SKM-1 treated with dmso at 0.1 percent for 144 hours (cell line): ENCODE measurements at regions not wholly inside any gene's neighbourhood (a gene's known extent, or its start where the extent isn't known, plus 50 kb on each side); places are given as distances from the start of the nearest gene placed in this dataset.
"Not testable (repeated sequence)": the region's sequence is repeated elsewhere in the genome, so short reads cannot be mapped to it uniquely, and the experiment has no call there.

Experiments
- DNase-seq: peaks from one replicate; lab custom pipeline; 2025; ENCODE audit not compliant: unreplicated experiment; lab: John Stamatoyannopoulos, UW

- DNase-seq = no peak
Measured at GRCh38 chr10:9560976-9561375, 1456.7 kb upstream of the CELF2 start.

DNA sequence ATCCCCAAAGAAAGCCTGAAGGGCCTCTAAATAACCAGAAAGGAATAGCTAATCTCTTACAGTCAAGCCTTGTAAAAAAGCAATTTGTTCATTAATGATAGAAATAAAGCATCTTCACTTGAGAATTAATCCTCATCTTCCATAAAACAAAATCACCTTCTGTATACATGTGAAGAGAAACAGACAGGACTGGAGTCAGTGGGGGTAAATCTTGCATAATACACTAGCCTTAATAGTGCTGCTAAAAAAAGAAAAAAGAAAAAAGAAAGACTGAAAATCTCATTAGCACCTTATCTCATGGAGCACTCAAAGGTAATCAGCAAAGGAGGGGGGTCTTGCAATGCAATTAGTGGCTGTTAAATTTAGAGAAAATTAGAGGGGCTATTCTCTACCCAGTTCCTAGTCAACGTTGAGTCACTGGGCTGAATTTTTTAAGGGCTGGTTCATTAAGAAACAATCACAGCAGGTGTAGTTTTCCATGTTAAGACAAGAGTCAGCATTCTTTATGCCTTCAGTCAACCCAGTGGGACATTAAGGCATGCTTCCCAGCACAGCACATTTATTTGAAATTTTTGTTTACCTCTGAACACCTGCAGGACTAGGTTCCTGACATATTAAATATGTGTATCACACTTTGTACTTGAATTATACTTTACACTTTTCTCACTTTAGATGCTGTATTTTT lies 1455.7 kb upstream of the CELF2 start:
- DNase-seq = no peak

GRCh38 chr10:9577746-9578145 lies 1439.9 kb upstream of the CELF2 start:
- no peak for DNase-seq

- DNase-seq = no peak
Measured at GRCh38 chr10:9579110-9579705, 1438.5 kb upstream of the CELF2 start.

GRCh38 chr10:9582803-9583202 lies 1434.9 kb upstream of the CELF2 start:
- DNase-seq = not testable (repeated sequence)

GRCh38 chr10:9596368-9596920 lies 1421.2 kb upstream of the CELF2 start:
- no peak for DNase-seq

DNA sequence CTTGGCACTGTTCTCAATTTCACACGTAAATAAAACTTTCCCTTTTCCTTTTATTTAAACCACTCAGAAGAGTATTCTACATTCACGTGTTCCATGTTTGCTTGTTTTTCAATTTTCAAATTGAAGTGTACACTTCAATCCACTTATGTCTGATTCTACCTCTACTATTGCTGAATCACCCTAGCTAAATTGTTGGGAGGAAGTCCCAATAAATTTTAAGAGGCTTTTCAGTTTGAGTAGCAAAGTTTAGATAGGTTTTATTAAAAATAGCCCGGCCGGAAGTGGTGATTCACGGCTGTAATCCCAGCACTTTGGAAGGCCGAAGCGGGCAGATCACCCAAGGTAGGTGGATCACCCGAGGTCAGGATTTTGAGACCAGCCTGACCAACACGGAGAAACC lies 1414.7 kb upstream of the CELF2 start:
- DNase-seq = no peak

DNA sequence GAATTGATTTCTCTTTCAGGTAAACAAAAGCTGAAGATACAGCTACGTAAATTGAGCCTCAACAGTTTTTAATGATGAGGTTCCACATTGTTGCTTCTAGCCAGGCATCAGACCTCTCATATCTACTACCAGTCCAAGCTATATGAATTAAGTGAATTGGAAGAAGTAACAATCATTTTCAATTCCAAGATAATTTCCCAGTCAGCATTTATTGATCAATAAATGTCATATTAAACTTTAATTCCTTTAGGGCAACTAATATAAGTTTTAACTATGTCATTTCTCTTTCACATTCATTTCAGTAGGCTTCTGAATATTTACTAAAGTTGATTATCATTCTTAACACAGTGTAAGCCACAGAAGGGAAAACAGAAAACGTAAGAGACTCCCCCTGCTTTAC lies 1413.7 kb upstream of the CELF2 start:
- no peak for DNase-seq

GRCh38 chr10:9605231-9605630 lies 1412.4 kb upstream of the CELF2 start:
- DNase-seq = no peak

DNA sequence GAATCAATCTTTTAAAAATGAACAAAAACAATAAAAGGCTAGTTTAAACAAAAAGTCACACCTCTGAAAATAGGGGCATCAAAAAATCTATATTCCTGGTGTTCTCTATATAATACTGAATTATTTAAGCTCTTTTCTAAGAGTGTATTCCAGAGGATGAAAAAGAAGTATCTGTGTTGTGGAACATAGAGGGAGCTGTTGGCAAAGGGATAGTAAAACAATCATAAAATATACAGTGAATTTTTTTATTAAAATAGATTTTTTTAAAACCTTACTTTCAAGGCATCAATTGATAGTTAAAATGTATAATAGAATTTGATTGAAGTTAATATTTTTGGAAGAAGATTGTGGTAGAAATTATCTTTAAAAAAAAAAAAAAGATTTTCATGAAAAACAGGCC lies 1409.1 kb upstream of the CELF2 start:
- DNase-seq = no peak

GRCh38 chr10:9613338-9614075 lies 1404.2 kb upstream of the CELF2 start:
- no peak for DNase-seq

DNA sequence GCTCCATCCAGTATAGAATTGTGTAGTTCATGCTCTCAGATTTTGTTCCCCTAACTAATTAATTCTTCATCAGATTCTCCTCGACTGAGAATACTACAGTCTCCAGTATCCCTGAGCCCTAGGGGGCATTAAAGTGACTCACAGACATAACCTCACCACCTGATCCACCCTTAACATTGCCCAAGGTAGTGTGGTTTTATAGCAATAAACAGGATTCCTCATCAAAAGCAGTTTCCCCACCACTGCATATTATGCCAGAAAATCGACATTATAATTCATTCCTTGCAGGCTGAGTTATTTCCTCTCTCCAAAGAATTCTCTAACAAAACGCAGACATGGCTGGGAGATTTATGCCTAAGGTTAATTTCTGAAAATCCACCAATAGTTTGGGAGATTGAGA lies 1402.5 kb upstream of the CELF2 start:
- no peak for DNase-seq

DNA sequence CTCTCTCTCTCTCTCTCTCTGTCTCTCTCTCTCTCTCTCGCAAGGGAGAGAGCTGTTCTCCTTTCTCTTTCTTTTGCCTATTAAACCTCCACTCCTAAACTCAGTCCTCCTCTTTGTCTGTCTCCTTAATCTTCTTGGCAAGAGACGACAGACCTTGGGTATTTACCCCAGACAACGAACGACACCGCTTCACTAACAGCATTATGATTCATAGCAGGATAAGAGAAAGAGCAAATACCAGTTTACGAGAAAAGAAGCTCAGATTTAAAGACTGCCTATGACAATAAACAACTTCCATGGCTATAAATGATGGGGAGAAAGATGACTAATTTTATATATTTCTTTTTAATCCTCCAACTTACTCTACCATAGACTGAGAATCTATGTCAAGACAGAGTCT lies 1396.5 kb upstream of the CELF2 start:
- no peak for DNase-seq

- no peak for DNase-seq
Measured at GRCh38 chr10:9625304-9625703, 1392.4 kb upstream of the CELF2 start.

DNA sequence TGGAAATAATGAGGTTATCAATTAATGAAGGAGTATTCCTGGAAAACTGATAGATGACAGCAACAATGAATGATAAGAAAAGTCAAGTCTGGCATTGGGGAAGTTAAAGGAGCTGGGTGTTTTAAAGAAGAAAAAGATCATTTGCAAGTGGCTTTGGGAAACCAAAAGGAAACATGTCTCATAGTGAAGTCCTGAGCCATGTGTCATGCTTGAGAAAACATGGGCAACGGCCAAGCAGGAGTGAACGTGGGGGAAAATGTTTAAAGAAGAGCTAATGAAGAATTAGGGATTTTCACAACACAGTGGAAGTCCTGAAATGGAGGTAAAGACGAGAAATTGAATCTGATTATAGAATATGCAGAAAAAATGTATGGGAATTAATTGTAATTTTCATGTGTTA lies 1383.2 kb upstream of the CELF2 start:
- DNase-seq = no peak

DNA sequence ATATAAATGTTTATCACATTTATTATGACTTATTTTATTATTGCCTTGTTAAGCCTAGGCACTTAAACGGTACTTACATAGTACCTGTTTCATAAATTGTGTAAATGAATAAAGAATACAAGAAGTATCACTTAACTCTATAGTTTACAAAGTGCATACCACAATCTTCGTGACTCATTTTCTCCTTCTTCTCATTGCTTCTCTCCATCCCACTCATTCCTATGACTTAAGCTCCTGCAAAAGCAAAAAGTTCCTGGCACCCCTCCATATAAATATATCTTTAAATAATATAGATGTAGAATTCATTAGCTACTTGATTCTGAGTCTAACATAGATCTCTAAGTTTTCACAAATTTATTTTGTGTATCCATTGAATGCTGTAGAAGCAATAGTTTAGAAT lies 1382.0 kb upstream of the CELF2 start:
- no peak for DNase-seq

GRCh38 chr10:9636216-9636615 lies 1381.5 kb upstream of the CELF2 start:
- no peak for DNase-seq

- DNase-seq = no peak
Measured at GRCh38 chr10:9643782-9644181, 1373.9 kb upstream of the CELF2 start.

DNA sequence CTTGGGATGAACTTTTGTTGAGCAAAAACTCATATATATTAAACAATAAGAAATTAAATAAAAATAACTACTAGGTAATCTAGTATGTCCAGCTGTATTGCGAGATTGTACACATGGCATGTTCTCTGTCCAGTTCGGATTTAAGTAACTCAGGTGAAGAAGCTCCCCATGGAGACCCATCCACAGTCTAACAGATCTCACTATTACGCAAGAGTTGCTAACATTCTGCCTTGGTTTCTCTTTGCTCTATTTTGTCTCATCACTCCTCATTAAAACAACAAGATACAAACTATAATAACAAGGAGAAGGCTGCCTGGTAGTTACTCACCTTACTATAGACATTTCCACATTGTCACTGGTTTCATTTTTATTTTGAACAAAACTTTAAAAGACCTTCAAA lies 1372.3 kb upstream of the CELF2 start:
- no peak for DNase-seq

DNA sequence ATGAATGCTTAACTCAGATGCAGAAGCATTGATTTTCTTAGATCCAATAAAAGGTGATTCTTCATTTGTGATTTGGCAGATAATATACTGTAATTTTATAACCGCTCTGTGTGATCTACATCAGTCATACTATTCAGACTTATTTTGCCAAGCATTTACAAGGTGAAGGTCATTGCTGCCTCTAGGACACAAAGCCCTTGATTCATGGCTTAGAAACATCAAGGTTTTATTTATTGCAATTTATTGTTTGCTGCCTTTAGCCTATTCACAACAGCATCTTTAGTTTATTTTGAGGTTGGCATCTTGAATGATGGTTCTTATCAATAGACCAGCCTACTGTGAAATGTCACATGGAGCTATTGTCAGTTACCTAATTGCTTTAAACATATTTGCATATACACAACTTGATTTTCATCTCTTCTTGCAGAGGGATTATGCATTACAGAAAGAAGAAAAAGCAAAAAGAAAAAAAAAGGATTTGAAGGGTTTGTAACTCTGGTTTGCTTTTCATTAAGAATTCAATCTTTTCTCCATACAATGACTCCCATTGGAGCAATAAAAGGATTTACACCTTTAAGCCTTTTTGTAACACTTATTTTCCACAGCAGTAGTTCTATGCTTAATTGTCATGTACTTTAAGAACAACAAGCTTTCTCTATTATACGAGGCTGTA lies 1371.6 kb upstream of the CELF2 start:
- DNase-seq = no peak

- DNase-seq = no peak
Measured at GRCh38 chr10:9654261-9654660, 1363.4 kb upstream of the CELF2 start.

DNA sequence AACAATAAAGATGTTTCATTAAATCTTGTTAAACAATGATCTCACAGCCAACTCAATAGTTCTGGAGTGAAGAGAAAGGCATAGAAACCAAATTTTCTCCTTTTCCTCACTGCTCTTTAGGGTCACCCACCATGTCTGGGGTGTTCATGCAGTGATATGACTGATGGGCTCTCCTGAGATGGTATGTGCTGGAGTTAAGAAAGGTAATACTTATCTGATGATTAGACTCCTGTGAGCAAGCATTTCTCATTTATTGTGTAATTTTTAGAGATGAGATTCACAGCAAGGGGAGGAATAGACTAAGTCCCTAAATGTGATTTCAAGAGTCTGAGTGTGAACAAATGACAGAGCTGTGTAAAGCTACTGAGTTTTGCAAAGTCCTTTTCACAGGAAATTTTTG lies 1361.3 kb upstream of the CELF2 start:
- DNase-seq = no peak
